HepG2 (cell line): ENCODE measurements at regions not wholly inside any gene's neighbourhood (a gene's known extent, or its start where the extent isn't known, plus 50 kb on each side); places are given as distances from the start of the nearest gene placed in this dataset.

ENCODE experiments used
- ATF2 ChIP-seq: sonication (generic); formaldehyde crosslinking; IDR thresholded peaks from 2 replicates; pipeline ENCODE4 v1.4.0; 2020; ENCODE audit warnings: missing genetic modification reagents
- FOXK2 ChIP-seq: fragments of 450-650 bp; IDR thresholded peaks from 2 replicates; pipeline ENCODE4 v1.6.1; 2016
- KAT8 ChIP-seq: IDR thresholded peaks from 2 replicates; pipeline ENCODE4 v1.6.1; 2016; ENCODE audit warnings: missing genetic modification reagents, missing compliant biosample characterization
- NCOA5 ChIP-seq: sonication (generic); formaldehyde crosslinking; IDR thresholded peaks from 2 replicates; pipeline ENCODE4 v1.4.0; 2020; ENCODE audit warnings: missing genetic modification reagents
- NR2F1 ChIP-seq, 2 experiments: fragments of 450-650 bp in 1 of 2; formaldehyde crosslinking in 1 of 2; IDR thresholded peaks; 2 replicates each; pipeline versions ENCODE4 v1.5.0 to v1.6.1; 2016 to 2020; ENCODE audit warnings: mild to moderate bottlenecking in 1 of 2, missing compliant biosample characterization in 1 of 2, missing genetic modification reagents in 1 of 2, moderate library complexity in 1 of 2
- POLR2A ChIP-seq, 2 experiments: IDR thresholded peaks; 2 replicates each; pipeline ENCODE4 v1.6.1; 2011; ENCODE audit warnings: low read depth in 2 of 2, low read length in 2 of 2, mild to moderate bottlenecking in 1 of 2, moderate library complexity in 1 of 2; ENCODE audit not compliant: insufficient read depth in 1 of 2
- SP1 ChIP-seq, 2 experiments: fragments of 450-650 bp in 1 of 2; sonication (generic) in 1 of 2; formaldehyde crosslinking in 1 of 2; IDR thresholded peaks; 2 replicates each; pipeline versions ENCODE4 v1.4.0 to v1.6.1; 2016 to 2020; ENCODE audit warnings: missing genetic modification reagents in 1 of 2
- TAF1 ChIP-seq: sonication (generic); formaldehyde crosslinking; IDR thresholded peaks from 2 replicates; pipeline ENCODE4 v1.4.0; 2020; ENCODE audit warnings: missing genetic modification reagents
- ZBTB8A ChIP-seq: sonication (generic); formaldehyde crosslinking; IDR thresholded peaks from 2 replicates; pipeline ENCODE4 v1.4.0; 2020; ENCODE audit warnings: mild to moderate bottlenecking, low read depth, missing genetic modification reagents, borderline replicate concordance

DNA sequence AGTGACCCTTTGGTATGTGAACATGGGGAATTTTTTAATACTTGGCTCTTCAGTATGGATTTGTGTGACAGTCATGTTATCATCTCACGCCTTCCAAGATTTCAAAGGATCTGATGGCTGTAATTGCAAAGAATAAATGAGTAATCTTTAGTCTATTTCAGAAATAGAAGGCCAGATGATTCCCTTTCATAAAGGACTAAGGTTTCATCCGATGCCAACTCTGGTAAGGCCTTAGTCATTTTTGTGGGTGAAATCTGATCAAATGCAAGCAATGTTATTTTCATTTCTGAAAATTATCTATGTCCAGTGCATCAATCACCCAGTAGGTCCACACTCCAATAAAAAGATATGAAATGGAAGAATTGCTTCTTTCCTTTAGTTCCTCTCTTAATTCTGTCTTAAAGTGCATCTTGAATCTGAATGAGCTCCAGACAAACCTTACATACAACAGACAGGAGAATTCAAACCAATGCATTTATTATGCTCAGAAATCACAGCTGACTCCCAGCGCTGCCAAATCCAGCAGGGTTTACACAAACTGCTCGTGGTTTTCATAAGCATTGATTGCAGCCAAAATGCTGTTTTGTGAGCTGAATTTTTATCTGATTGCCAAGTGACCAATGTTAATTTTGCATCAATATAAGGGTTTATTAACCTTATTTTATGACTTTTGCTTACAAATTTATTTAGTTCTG lies 565.2 kb upstream of the MARCKS start:
- TF ChIP-seq NCOA5 (CRISPR knock-in tag) (no peak), ZBTB8A (CRISPR knock-in tag) (no peak), SP1 (IDR thresholded peaks at IDR 0.05) (no peak), SP1 (CRISPR knock-in tag; IDR thresholded peaks at IDR 0.05) (no peak), FOXK2 (no peak), NR2F1 (CRISPR knock-in tag; IDR thresholded peaks at IDR 0.05) (no peak), KAT8 (no peak), POLR2A (IDR thresholded peaks at IDR 0.05; ENCODE audit: insufficient read depth in 1 of 2, low read depth in 2 of 2, low read length in 2 of 2) (no peak), ATF2 (CRISPR knock-in tag) (no peak), TAF1 (no peak)
